Glomerular visceral epithelial cell (primary cell): ENCODE measurements at regions not wholly inside any gene's neighbourhood (a gene's known extent, or its start where the extent isn't known, plus 50 kb on each side); places are given as distances from the start of the nearest gene placed in this dataset.

Experiments used
- DNase-seq: peaks from one replicate; pipeline ENCODE4 v3.0.0-alpha.2; 2016; ENCODE audit errors: extremely low spot score

DNA sequence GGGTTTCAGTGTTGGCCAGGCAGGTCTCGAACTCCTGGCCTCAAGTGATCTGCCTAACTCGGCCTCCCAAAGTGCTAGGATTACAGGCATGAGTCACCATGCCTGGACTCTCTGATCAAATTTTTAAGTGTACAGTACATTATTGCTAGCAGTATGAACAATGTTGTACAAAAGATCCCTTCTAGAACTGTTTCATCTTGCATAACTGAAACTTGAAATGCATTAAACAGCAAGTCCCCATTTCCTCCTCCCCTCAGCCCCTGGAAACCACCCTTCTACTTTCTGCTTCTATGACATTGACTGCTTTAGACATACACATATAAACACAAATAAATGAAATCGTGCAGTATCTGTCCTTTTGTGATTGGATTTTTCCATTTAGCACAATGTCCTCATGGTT is 463.4 kb downstream of the PTPRC start:
- DNase-seq: no peak

DNA sequence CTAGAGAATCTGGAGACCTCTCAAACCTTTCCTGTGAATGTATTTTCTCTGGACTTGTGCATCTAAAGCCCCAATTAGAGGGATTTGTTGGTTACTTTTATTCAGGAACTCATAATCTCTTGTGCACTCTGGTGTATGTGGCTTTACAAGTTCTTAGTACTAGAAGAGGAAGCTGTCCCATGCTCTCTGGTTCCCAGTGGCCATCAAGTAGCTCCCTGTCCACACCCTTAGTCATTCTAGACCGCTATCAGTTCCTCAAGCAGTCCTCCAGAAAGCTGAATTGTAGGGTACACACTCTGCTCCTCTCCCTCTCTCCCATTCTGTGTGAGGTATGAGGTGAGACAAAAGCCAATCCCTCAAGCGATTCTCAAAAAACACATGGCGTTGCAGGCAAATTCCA is 470.3 kb downstream of the PTPRC start:
- no peak for DNase-seq

DNA sequence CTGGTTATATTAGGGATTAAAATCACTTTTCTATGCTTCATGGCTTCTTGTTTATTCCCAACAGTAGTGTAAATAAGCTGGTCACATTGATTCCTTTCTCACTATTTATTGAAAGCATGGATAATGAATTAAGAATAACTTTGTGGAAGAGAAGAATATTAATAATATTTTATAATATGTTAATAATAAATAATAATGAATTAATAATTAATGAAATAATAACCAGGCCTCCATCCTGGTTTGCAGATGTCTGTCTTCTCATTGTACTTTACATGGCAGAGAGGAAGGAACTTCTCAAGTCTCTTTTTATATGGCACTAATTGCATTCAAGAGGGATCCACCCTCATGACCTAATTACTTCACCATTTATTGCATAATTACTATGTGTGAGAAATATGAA is 473.5 kb downstream of the PTPRC start:
- DNase-seq: no peak

DNA sequence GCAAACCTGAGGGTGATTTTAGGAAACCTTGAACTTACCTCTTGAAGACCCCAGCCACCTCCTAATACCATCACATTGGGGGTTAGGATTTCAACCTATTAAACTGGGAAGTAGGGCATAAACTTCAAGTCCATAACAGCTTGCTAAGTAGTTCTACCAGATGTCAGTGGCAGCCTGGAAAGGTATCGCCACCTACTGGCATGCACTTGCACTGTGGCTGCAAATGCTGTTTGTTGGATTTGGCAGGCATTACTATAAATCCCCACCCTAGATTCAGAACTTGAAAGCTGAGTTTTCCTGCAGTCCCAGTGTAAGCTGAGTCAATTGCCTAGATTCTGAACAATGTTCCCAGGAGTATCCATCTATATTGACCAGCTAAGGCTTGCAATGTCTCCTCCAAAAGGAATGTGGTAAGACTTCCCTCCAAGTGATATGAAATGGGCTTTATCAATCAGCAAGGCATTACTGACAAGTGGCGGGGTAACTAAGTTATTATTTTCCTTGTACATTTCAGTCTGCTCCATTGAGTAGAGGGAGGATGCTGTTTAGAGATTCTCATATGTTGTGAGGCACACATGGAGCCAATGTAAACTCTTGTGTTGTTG is 474.5 kb downstream of the PTPRC start:
- DNase-seq: peak; percentile 41

DNA sequence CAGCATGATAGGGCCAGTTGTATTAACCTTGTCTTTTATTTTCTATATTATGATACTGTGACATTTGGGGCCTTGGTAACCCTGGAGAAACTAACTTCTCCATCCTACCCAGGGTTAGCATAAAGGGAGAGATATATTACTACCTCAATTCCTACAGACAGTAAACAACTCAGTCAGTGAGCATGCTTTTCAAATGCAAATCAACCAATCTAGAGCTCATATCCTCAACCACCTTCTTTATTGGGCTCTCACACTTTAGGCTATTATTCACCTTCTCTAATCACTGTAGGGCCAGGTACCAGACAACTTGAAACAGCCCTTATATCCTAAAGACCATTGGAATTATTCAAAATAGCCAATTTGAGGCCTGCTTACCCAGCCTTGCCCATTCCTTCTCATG is 477.6 kb downstream of the PTPRC start:
- no peak for DNase-seq

DNA sequence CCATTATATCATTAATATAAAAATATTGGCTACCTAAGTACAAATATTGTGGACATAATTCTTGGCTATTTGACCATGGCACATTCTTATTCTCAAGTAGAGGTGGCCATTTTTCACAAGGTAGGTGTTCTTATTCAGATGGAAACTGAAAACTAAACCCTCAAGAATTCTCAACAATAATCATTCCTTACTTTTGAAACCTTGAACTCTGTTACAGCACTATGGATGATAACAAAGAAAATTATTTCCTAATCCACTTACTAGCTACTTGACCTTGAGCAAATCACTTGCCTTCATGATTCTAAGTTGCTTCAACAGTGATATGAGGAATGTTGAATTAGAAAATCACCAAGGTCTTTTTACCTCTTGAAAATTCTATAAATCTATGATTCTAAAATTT is 482.2 kb downstream of the PTPRC start:
- no peak for DNase-seq

DNA sequence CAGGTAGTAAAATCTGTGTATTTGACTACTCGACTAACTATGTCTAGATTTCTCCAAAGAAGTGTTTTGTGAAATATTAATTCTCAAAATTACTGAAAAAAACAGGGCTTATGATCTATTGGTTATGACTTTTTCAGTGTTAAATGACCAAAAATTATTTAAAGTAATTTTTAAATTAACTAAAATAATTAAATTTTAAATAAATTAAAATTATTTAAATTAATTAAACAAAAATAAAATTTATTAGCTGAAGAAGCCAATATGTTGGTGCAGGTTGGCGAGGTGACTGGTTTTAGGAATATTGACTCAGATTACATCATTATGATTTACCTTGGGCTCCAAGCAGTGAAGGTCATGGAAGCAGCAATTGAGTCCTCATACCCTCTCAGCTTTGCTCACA is 483.2 kb downstream of the PTPRC start:
- no peak for DNase-seq

DNA sequence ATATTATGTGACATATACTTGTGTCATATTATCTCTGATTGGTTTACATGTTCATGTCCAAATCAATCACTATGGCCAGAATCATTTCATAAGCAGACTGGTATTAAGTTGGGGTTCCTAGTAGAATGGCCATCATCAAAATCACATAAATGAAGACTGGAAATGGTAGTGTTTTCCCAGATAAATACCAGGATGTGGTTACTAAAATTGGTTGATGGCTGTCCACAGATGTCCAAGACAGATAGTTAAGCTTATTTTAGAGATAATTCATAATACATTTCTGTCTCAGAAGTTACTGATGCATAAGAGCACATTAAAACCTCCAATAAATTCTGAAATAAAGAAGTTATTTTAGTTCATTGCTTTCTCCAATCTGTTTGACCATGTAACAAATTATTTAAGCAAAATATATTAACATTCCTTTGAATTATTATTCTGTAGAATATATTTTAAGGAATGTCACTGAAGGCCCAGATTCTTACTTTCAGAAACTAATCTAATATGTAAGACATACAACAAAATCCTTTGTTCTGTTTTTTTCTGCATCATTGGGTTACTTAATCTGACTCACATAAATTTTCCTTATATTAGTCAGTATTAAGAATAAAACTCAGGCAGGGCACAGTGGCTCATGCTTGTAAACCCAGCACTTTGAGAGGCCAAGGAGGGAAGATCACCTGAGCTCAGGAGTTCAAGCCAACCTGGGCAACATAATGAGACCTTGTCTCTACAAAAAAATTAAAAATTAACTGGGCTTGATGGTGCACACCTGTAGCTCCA is 483.9 kb downstream of the PTPRC start:
- DNase-seq: peak; percentile 70

DNA sequence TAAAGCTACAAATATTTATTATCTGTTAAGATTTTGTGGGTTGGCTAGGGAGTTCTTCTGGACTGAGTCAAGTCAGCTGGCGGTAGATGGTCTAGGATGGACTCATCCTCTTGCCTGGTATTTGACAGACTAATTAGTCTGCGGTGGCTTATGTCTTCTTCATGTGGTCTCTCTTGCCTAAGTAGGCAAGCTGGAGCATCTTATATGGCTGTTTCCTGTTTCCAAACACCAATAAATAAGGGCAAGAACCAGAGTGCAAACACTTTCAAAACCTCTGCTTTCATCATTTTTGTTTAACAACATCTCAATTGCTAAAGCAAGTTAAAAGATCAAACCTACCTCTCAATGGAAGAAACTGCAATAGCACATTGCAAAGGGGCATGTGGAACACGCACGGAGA is 484.8 kb downstream of the PTPRC start:
- DNase-seq: peak; percentile 68

DNA sequence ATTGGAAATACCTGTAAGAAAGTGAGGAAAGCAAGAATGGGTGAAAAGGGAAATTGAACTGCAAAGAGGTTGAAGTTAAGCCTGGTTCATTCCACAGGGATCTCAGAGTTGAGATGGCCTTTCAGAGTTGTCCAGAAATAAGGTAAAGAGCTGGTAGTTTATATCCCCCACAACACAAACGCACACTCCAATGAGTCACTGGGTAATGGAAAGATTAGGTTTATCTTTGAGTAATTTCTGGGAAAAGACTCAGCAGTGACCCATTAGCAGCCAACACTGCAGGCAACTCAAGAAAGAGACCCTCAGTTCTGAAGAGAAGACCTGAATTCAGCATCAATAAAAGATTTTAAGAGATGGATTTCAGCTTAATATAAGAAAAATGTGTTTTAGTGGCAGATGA is 485.5 kb downstream of the PTPRC start:
- peak; percentile 16 for DNase-seq

DNA sequence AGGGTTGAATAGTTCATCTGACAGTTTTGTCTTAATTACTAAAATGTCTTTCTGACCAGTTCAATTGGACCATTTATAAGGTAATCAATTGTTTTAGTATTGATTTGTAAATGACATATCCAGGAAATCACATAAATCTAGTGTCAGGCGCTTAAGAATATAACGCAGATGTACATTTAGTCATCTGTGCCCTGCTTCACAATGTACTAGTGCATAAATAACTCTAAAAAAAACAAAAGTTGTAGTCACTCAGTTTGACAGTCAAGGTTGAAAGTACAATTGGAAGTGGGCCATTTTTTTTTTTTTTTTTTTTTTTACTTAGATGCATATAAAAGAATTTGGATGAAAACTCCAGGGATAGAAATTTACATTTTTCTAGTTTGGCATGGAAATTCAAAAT is 490.4 kb downstream of the PTPRC start:
- DNase-seq: peak; percentile 58

DNA sequence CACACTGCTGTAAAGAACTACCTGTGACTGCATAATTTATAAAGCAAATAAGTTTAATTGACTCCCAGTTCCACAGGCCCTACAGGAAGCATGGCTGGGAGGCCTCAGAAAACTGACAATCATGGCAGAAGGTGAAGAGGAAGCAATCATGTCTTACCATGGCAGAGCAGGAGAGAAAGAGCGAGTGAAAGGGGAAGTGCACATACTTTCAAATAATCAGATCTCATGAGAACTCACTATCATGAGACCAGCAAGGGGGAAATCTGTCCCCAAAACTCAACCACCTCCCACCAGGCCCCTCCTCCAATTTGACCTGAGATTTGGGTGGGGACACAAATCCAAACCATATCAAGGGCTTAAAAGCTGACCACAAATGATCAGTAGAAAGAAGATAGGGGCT is 493.2 kb downstream of the PTPRC start:
- no peak for DNase-seq

DNA sequence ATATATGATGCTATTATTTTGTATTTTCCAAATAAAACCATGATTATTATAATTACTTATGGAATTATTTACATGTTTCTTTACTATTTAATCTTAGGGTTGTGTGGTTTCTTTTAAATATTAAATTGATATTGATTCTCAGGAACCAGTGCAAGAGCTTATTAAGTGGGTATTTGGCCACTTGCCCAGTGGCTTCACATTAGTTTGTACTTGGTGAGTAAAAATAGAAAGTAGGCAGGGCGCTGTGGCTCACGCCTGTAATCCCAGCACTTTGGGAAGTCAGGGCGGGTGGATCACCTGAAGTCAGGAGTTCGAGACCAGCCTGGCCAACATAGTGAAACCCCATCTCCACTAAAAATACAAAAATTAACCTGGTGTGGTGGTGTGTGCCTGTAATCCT is 497.1 kb downstream of the PTPRC start:
- no peak for DNase-seq

DNA sequence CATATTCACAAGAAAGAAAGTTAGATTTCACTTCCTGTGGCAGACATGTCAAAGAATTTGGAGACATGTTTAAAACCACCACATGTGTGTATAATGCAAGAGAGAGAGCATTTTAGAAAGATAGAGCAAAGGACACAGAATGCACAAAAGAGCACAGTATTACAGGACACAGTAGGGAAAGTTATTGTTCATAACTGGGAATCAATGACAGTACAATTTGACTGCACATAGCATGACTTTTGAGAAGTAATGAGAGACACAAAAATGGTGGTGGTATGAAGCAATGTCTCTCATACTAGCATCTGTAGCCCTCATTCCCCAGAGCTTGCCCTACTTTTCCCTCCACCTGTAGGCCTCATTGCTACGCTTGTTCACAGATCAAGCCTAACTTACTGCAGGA is 499.2 kb downstream of the PTPRC start:
- DNase-seq: no peak

DNA sequence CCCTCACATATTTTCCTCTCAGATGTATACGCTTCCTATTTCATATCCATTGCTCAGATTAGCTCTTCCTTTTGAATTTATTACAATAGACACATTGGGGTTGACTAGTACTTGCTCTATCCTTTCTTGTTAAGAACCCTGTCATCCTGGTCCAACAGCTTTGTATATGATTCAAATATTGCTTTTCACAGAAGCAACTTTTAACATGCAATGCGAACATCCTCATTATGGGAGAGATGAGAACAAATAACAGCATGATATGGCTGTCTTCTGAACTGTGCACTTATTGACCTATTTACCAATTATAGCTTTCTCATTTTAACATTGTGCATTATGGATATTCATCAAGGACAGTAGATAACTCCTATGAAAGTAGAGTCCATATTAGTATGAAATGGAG is 510.8 kb downstream of the PTPRC start:
- no peak for DNase-seq

DNA sequence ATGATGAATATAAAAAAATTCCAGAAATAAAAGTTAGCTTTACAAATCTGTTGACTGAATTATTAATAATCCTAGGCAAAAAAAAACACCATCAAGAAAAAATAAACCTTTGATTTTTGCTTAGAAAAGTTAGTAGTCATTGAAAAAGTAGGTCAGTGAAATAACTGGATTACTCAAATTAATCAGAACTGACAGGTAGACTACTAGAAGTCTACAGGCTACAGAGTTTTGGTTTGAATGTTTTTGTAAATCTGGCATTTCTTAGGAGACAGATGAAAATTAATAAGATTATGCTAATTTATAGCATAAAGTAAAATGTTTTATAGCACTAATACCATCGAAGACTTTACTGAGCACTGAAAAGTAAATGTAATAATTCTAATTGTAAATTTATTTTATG is 511.9 kb downstream of the PTPRC start:
- no peak for DNase-seq

DNA sequence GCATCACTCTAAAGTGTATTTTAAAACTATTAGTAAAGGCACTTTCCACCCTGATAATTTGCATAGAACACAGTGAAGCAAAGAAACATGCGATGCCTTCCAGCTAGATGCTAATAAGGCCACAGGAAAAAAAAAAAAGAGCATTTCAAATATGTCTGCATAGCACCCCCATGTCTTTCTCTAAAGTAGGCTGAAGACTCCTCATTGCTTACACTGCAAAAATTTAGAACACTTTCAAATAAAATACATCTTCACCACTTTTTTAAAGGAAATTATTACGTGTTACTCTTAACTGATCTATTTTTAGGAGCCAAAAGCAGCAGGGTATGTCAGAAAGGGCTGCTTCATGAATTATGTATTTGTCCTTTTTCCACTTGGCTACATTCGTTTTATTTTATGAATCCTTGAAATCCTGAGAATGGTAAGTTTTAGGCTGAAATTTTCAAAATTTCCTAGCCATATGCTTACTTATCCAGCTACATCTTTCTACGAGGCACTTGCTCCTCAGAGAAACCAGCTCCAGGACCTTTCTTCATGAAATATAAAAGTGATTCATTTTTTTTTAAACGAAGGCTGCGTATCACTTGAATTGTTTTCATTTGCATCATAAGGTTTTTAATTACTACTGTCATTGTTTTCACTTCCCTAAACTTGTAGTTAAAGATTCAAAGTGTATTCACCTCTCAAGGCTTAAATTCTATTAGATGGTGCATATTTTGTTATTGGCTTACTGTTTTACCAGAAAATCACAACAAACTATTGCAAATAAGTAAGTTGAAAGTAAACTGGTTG is 513.0 kb downstream of the PTPRC start:
- no peak for DNase-seq

DNA sequence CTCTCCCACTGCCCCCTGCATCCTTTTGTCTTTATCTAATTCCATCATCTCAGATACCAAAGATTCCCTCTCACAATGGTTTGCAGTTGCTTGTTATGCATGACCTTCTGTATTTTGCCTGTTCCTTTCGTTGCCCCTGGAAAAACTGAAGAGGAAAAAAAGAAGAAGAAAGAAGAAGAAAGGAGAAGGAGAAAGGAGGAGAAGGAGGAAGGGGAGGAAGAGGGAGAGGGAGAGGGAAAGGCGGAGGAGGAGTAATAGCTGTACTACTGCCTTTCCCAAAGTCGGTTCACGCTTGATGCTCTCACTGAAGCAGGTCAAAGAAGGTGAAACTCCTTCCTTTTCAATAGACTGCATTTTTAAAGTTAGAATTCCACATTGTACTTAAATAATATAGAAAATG is 513.8 kb downstream of the PTPRC start:
- no peak for DNase-seq

DNA sequence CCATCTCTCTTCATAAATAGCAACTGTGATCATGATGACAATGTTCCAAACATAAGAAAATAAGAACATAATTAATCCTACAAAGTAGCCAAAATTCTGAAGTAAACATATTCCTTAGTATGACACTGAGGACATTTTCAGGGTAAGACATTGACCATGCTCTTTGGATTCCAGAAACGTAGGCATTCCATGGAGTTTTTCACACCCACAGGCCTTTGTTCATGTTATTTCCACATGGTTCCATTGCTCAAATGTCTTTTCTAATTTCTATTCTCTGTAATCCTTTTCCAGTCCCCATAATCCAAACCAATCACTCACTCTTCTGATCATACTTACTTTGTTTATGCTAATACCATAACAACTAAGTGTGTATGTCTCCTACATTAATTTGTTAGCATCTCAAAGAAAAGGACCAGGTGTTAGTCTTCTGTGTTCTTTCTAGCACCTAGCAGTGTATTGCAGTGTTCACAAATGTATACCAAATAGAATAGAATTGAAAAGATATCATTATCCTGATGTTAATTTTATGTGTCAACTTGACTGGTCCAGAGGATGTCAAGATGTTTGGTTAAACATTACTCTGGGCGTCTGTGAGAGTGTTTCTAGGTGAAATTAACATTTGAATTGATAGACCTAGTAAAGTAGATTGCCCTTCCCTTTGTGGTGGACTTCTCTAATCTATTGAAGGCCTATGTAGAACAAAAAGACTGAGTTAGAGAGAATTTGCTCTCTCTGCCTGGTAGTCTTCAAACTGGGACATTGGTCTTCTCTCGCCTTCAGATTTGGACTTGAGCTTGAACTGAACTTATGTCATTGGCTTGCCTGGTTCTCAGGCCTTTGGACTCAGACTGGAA is 516.6 kb downstream of the PTPRC start:
- no peak for DNase-seq

DNA sequence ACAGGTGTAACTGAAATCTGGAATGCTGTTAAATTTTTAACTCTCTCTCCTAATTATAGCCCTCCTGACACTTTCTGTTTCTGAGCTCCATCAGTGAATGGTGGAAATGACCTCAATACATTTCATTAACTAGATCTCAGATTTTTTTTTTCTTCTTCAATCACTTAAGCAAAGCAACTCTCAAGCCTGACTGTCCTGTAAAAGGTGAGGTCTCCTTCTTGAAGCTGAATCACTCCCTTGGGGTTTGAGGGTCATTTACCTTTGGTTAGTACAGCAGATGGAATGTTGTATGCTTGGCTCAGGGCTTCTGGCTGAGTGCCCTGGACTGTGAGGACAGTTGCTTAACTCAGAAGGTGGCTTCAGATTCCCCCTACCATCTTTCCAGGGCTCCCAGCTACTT is 518.7 kb downstream of the PTPRC start:
- peak; percentile 75 for DNase-seq

DNA sequence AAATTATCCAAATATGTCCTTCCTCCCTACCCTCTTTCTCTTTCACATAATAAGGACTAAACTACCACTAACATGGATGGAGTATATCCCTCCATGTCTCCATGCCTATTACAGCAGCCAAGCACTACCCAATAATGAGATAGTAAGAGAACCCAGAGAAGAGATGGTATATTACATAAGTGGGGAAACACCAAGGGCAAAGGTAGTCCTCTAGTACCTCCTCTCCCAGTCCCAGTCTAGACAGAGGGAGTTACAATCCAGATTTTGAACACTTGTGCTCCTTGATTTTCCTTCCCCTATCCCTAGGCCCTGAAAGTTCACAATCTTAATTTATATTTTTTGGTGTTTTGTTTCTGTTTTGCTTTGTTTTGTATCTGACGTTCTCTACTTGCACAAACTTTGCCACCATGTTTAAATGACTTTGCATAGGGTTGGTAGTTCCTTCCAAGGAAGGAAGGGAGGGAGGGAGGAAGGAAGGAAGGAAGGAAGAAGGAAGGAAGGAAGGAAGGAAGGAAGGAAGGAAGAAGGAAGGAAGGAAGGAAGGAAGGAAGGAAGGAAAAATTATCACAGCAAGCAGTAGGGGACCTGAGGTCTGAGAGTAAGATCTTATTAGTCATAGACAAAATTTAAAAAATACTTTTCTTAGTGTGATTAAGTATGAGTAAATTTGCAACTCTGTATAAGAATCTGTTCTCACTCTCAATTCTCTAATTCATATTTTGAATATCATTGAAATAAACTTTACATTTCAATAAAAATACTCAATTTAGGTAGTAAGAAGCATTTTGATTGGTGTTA is 521.9 kb downstream of the PTPRC start:
- DNase-seq: no peak
